Activated naive CD4-positive, alpha-beta T cell treated with anti-CD3 and anti-CD28 coated beads, Interleukin-2, amount 50 U/mL, for 72 hours (primary cell): ENCODE measurements at regions not wholly inside any gene's neighbourhood (a gene's known extent, or its start where the extent isn't known, plus 50 kb on each side); places are given as distances from the start of the nearest gene placed in this dataset.

Source experiments
- ATAC-seq, 2 donors: fragments of 150-1000 bp; cut with Tn5 transposase; 2 replicates each; pipeline ENCODE4 v1.10.0; 2021; ENCODE audit warnings: mild to moderate bottlenecking in 2 of 2, moderate library complexity in 2 of 2
- DNase-seq, 2 donors: peaks; one replicate each; pipeline ENCODE4 v3.0.0; 2021 to 2022; ENCODE audit warnings: low spot score in 2 of 2
- H3K27ac Mint-ChIP-seq, 2 donors: one replicate each; pipeline ENCODE4 v1.8.0; 2022; ENCODE audit warnings: mild to moderate bottlenecking in 2 of 2, mixed read lengths in 2 of 2
- H3K36me3 Mint-ChIP-seq, 2 donors: one replicate each; pipeline ENCODE4 v1.8.0; 2022; ENCODE audit warnings: mixed read lengths in 2 of 2
- H3K9me3 Mint-ChIP-seq, 2 donors: one replicate each; pipeline ENCODE4 v1.8.0; 2022; ENCODE audit warnings: mixed read lengths in 2 of 2

DNA sequence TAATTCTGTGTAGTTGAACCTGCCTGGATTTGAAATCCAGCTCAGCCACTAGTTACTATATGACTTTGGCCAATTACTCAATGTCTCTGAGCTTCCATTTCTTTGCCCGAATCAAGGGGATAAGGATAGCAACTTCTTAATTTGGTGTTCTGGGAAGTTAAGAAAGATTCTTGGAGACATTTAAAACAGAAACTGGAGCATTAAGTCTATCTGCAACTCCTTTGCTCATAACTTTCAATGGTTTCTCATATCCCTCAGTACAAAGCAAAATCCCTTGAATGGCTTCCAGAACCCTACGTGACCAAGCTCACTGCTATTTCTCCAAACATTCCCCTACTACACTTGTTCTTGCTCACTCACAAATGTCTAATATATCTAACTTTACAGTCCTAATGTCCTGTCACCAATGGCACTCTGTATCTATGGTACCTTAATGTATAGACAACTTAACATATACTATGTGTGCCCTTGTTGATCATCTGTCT, 849.1 kb upstream of the SLIT2 start:
- DNase-seq = no peak
- Mint-ChIP-seq H3K9me3 (peaks cover 14 to 24% of the 10 kb centered on the region in 2 donors), H3K36me3 (peaks cover 0 to under 1% of the 10 kb centered on the region in 2 donors), H3K27ac (no peak overlapping the region)
- no peak for ATAC-seq

DNA sequence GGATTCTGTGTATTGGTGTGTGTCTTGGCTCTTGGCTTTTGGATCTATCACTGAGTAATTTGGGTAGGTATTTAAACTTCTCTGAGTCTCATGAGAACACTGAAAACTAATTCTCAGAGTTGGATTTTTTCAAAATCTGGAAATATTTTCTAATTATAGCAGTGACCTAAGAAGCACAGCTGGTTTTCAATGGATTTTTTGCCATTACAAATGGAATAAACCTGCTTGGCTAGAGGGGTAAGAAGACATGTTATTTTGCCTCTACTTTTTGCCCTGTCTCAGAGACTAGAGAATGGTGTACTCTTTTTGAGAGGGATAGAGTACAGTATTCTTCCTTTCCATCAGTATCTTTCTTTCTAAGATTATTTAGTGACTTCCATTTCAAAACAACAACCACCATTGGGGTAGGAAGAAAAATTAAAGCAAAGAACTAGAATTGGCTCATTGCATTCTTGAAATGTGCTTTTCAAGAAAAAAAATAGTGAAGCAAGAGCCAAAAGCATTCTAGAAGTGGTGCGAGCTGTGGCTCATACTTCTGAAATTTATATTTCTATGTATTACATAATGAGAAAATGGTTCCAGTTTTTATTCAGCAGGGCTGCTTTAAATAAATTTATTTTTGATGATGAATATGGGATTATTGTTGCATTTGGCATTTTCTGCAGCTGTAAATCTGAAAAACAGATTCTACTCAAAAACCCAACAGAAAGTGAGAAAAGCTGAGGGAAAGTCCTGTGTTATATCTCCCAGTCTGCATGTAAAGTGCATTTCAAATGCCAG, 850.2 kb upstream of the SLIT2 start:
- H3K27ac Mint-ChIP-seq = no peak overlapping the region
- H3K36me3 Mint-ChIP-seq = no peaks in the 10 kb centered on the region
- peaks cover 14 to 24% of the 10 kb centered on the region in 2 donors for H3K9me3 Mint-ChIP-seq
- no peak for DNase-seq
- ATAC-seq = no peak

DNA sequence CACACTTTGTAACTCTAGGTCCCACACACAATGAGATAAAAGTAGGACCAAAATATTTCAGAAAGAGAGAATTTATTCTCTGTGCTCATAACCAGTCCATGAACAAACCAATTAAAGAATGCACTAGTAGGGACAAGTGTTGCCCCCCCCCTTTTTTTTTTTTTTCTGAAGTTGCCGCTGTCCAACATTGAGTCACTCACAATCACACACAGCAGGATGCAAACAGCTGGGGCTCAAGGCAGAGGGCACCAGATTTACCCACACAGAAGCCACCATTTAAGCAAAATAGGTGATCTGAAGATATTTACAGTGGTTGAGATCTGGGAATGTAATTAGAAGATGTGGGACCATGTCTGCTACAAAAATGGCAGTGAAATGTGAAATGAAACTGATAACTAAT, 850.9 kb upstream of the SLIT2 start:
- DNase-seq (no peak), ATAC-seq (no peak)
- Mint-ChIP-seq H3K36me3 (no peaks in the 10 kb centered on the region), H3K27ac (no peak overlapping the region), H3K9me3 (peaks cover 14 to 21% of the 10 kb centered on the region in 2 donors)

DNA sequence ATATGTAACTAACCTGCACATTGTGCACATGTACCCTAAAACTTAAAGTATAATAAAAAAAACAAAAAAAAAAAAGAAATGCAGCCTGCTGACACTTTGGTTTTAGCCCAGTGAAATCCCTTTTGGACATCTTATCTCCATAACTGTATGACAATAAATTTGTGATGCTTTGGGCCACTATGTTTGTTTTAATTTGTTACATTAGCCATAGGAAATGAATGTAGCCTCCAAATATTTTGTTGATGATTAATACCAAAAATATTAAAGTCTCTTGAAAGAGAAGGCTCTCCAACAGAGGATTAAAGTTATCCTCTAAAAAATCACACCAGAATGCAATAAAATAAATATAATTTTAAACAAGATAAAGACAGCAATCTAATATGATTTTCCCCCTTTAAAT, 852.7 kb upstream of the SLIT2 start:
- Mint-ChIP-seq H3K36me3 (no peaks in the 10 kb centered on the region), H3K27ac (no peak overlapping the region), H3K9me3 (peaks cover 11 to 14% of the 10 kb centered on the region in 2 donors)
- DNase-seq = no peak
- ATAC-seq = no peak

DNA sequence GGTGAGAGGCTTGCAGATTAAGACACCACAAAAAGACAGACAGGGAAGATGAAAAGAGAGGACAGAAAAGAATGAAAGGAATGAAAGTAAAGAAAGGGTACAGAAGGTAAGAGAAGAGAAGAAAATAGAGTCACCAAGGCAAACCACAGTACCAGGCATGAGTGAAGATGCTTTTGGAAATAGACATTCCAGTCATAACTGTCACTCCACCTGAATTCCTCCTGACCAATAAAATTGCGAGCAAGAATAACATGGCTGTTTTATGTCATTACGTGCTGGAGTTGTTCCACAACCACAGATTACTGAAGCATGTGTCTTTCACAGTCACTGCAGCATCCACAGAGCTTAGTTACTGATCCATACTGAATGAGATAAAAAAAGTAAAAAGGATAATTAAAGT, 864.9 kb upstream of the SLIT2 start:
- H3K27ac Mint-ChIP-seq = no peak overlapping the region
- ATAC-seq = no peak
- H3K9me3 Mint-ChIP-seq = peaks cover 31 to 32% of the 10 kb centered on the region in 2 donors
- DNase-seq = no peak
- peaks cover 0 to 6% of the 10 kb centered on the region in 2 donors for H3K36me3 Mint-ChIP-seq

DNA sequence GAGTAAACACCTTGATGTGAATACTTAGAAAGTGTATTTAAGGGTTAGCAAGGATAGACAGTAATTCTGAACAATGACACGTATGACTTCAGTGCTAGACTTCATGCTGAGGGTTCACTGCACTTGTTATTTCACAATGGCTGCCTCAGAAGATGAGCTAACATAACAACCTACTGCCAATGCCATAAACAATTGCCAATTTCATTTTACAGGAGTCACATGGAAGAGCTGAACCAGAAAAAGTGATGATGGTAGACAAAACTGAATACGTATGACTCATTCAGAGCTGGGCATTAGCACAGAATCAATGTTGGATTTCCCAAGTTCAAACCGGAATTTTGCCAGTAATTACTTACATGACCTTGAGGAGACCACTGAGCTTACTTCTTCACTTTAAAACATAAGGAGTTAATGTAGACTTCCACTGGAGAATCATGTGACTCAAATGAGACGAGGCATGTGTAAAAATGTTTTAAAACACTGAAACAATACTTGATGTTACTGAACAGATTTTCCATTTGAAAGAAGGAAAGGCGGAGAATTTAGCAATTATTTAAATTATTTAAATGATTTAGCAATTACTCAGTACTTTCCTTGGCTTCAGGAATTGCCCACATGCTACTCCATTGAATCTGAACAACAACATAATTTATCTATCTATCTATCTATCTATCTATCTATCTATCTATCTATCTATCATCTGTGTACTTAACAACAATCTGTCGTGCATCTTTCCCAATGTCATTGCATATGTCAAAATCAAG, 868.5 kb upstream of the SLIT2 start:
- peaks cover 0 to 6% of the 10 kb centered on the region in 2 donors for H3K36me3 Mint-ChIP-seq
- no peak for DNase-seq
- H3K9me3 Mint-ChIP-seq = peaks cover 25 to 35% of the 10 kb centered on the region in 2 donors
- ATAC-seq = no peak
- no peak overlapping the region for H3K27ac Mint-ChIP-seq

DNA sequence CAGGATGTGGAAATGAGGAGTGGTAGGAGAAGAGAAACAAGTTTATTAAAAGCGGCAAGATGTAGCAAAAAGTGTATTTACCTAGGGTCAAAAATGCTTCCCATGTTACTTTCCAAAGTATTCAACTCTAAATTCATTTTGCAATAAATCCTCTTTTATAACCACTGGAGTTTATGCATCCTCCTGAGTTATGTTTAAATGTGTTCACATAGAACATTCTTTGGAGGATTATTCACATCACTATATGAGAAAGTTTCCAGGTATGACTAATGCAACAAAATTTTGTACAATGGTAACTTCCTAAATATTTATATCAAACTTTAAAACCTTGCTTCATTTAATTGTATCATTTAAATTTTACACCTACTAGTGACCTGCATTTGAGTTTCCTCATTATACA, 870.6 kb upstream of the SLIT2 start:
- Mint-ChIP-seq H3K36me3 (no peaks in the 10 kb centered on the region), H3K27ac (no peak overlapping the region), H3K9me3 (peaks cover 22 to 32% of the 10 kb centered on the region in 2 donors)
- DNase-seq = no peak
- ATAC-seq = no peak

DNA sequence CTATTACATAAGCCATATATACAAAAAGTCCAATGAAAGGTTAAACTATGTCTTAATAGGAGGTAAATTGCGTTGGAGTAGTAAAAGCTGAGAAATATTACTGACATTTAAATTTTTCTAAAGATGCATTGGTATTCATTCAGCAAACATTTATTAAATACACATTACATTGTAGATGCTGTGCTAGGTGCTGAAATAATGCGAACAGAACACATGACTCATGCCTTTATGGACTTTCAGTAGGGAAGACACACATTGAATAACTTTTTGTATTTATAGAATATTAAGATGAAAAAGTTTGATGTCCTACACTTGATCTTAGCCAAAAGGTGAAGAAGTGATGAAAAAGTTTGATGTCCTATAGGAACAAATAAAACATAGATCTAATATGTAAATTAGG, 871.1 kb upstream of the SLIT2 start:
- Mint-ChIP-seq H3K36me3 (no peaks in the 10 kb centered on the region), H3K27ac (no peak overlapping the region), H3K9me3 (peaks cover 26 to 36% of the 10 kb centered on the region in 2 donors)
- ATAC-seq (no peak), DNase-seq (no peak)

DNA sequence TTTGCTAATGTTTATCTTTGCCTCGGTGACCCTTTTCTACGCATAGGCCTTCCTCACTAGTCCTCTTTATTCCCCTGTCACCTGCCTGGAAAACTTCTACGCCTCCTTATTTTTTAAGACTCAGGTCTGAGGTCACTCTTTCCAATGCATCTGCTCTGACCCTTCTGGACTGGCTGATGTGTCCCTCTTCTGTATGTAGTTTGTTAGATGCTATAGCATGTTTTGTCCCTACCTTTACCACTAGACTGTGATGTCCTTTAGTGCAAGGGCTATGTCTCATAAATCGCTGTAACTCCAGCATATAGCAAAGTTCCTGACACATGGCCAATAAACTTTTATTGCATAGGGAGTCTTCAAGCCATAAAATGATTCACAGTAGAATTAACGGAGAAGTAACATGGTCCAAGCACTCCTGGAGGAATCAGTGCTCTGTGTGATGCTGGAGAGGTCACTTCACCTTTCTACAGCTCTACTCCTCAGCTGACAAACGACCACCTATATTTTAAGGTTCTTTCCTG, 872.5 kb upstream of the SLIT2 start:
- no peak overlapping the region for H3K27ac Mint-ChIP-seq
- no peaks in the 10 kb centered on the region for H3K36me3 Mint-ChIP-seq
- peaks cover 29 to 36% of the 10 kb centered on the region in 2 donors for H3K9me3 Mint-ChIP-seq
- DNase-seq (no peak), ATAC-seq (no peak)

DNA sequence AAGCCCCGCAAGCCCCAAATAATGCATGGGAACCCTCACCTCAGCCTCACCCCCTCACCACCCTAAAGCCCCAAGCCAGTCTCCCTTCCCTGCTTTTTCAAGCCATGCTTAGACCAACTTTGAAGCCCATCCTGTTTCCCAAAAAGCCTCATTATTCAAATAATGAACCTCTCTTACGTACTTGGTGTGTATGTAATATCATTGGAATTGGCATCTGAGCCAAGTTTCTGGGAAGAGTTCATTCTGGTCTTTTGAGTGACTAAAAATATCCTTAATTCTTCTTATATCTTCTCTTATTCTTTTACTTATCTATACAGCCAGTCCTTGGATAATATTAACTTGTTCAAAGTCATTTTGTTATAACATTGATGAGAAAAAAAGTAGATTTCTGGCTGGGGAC, 875.8 kb upstream of the SLIT2 start:
- Mint-ChIP-seq H3K9me3 (peaks cover 15 to 20% of the 10 kb centered on the region in 2 donors), H3K36me3 (no peaks in the 10 kb centered on the region), H3K27ac (no peak overlapping the region)
- ATAC-seq (no peak), DNase-seq (no peak)

DNA sequence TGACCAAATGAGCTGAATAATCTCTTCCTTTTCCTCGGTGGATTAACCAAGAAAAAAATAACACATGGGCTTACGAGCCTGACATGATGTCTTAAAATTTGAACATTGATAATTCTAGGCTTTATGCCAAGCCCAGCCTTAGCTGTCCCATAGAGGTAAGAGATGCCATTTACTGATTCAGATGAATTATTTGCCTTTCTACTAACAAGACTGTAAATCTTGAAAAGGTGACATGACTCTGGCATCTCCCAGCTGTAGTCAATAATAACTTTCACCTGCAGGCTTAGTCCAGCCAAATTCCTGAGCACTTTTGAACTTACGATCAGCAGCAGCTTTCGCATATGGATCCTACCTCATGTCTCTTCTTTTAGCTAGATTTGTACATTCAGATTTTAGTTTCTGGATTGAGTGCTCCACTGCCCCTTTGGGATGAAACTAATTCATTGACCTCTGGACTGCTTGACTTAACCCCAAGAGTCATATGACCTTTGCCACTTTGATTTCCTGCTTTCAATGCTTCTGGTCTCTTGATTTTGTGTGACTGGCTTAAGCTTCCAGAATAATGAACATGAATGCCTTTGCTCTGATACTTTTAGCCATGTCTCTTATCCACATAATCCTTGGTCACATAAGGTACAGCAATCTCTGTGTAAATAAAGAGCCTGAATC, 876.4 kb upstream of the SLIT2 start:
- ATAC-seq (no peak), DNase-seq (no peak)
- H3K36me3 Mint-ChIP-seq = no peaks in the 10 kb centered on the region
- H3K9me3 Mint-ChIP-seq = peaks cover 13 to 17% of the 10 kb centered on the region in 2 donors
- no peak overlapping the region for H3K27ac Mint-ChIP-seq

DNA sequence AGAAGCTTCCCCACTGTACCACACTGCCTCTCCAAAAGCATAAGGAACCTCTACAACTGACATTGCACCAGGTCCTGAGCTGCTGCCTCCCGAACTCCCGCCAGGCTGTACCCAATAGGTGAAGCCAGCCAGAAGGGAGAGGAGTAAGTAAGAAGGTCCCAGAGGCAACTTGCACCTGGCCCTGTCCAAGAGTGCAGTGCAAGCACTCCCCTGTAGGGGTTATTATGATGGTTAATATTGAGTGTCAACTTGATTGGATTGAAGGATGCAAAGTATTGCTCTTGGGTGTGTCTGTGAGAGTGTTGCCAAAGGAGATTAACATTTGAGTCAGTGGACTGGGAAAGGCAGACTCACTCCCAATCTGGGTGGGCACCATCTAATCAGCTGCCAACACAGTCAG, 879.3 kb upstream of the SLIT2 start:
- ATAC-seq = no peak
- Mint-ChIP-seq H3K9me3 (peaks cover 15 to 24% of the 10 kb centered on the region in 2 donors), H3K27ac (no peak overlapping the region), H3K36me3 (no peaks in the 10 kb centered on the region)
- DNase-seq = no peak

DNA sequence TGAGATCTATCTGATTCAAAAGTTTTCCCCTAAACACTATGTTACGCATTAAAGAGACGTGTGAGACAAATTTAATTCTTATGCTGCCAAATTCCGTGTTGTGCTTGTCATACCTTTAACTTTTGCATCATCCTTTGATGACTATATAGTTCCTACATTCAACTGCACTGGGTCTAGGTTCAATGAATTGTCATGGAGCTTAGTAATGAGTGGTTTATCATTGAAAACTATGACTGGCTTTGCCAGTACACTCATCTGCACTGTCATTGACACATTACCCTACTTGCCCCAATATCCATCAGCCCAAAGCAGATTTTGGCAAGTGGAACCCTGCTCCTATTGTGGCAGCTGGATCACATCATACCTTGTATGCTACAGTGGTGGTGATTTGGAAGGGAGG, 882.9 kb upstream of the SLIT2 start:
- H3K9me3 Mint-ChIP-seq = peaks cover 10 to 15% of the 10 kb centered on the region in 2 donors
- H3K27ac Mint-ChIP-seq = no peak overlapping the region
- DNase-seq (no peak), ATAC-seq (no peak)
- no peaks in the 10 kb centered on the region for H3K36me3 Mint-ChIP-seq

DNA sequence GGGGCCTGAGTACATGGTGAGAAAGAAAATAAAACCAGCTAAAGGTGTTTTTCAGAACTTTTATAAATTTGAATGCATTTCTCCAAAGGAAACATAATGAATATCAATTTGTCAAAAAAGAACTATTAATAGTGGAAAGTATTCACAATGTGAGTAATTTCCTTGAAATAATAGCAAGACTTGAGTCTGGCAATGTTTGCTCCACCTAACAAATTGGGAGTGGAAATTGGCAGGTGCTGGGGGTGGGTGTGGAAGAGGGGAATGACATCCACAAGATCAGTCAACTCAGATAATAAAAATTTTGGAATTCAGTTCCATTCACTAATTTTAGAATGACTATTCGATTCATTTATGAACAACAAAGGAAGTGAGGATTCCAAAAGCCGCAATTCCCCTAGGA, 884.8 kb upstream of the SLIT2 start:
- DNase-seq = no peak
- no peak for ATAC-seq
- H3K36me3 Mint-ChIP-seq = no peaks in the 10 kb centered on the region
- H3K27ac Mint-ChIP-seq = no peak overlapping the region
- H3K9me3 Mint-ChIP-seq = peaks cover 10 to 11% of the 10 kb centered on the region in 2 donors

DNA sequence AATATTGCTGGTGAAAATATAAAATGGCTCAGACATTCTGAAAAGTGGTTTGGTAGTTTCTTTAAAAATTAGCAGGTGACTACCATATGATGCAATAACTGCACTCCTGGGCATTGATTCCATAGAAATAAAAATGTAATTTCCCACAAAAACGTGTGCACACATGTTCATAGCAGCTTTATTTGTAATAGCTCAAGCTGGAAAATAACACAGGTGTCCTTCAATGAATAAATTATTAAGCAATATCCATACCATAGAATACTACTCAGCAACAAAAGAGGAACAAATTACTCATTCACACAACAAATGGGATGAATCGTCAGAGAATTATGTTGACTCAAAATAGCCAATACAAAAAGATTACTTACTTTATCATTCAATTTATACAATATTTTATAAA, 893.7 kb upstream of the SLIT2 start:
- Mint-ChIP-seq H3K27ac (no peak overlapping the region), H3K36me3 (no peaks in the 10 kb centered on the region), H3K9me3 (peaks cover 7 to 12% of the 10 kb centered on the region in 2 donors)
- ATAC-seq (no peak), DNase-seq (no peak)

DNA sequence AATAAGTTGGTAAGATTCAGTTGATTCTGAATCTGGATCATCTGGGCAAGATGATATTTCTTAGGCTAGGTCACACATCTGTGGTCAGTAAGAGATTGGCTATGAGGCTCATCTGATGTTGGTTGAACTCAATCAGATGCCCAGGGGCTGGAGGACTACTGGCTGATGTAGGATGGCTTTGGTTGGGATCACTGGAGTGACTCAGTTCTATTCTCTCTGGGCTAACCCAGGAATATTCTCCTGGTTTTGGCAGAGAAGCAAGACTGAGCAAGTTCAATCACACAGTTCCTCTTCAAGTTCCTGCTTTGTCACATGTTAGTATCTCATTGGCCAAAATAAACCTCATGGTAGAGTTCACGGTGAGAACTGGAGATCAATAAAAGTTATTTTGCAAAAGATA, 902.3 kb upstream of the SLIT2 start:
- H3K27ac Mint-ChIP-seq = no peak overlapping the region
- H3K9me3 Mint-ChIP-seq = peaks cover 14 to 17% of the 10 kb centered on the region in 2 donors
- H3K36me3 Mint-ChIP-seq = no peaks in the 10 kb centered on the region
- no peak for DNase-seq
- ATAC-seq = no peak

DNA sequence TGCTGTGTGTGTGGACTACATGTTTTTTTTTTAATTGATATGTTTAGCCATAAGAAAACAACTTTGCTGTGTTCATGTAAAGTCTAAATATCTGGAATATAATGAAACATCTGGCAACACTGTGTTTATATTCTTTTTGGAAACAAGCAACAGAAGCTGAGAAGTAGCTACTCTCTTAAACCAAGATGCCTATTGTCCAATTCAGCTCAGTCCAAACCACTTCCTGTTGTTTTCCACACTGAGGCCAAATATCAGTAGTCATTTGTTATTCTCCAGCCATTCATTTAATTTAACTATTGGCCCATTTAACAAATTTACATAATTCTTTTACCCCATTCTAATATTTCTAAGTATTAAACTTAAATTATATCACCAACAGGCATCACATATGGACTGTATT, 903.0 kb upstream of the SLIT2 start:
- peaks cover 11 to 16% of the 10 kb centered on the region in 2 donors for H3K9me3 Mint-ChIP-seq
- ATAC-seq = no peak
- DNase-seq = no peak
- H3K36me3 Mint-ChIP-seq = no peaks in the 10 kb centered on the region
- H3K27ac Mint-ChIP-seq = no peak overlapping the region
